ENCODE measurements at regions not wholly inside any gene's neighbourhood (a gene's known extent, or its start where the extent isn't known, plus 50 kb on each side); places are given as distances from the start of the nearest gene placed in this dataset.

- Histone ChIP-seq H3K9ac (ENCODE audit: control insufficient read depth, insufficient read depth, low read length) (no peak overlapping the region), H3K4me1 (ENCODE audit: control insufficient read depth, insufficient read depth, low read length) (no peaks in the 10 kb centered on the region), H3K27ac (ENCODE audit: control insufficient read depth, insufficient read depth) (no peak overlapping the region), H3K9me3 (replicated peaks; ENCODE audit: control insufficient read depth, insufficient read depth, low read length) (no peaks in the 10 kb centered on the region), H3K4me2 (ENCODE audit: control insufficient read depth, insufficient read depth) (no peak overlapping the region), H3K4me3 (no peak overlapping the region), H4K20me1 (ENCODE audit: control insufficient read depth, insufficient read depth) (no peaks in the 10 kb centered on the region), H3K27me3 (replicated peaks in 1 of 2; ENCODE audit: control insufficient read depth in 2 of 2, insufficient read depth in 2 of 2, low read length in 1 of 2) (no peaks in the 10 kb centered on the region), H3K36me3 (ENCODE audit: control insufficient read depth in 2 of 2, insufficient read depth in 2 of 2, low read length in 1 of 2) (no peaks in the 10 kb centered on the region), H2AFZ (ENCODE audit: control insufficient read depth, low read depth, low read length) (no peak overlapping the region), H3K79me2 (ENCODE audit: control insufficient read depth, insufficient read depth, low read length) (no peaks in the 10 kb centered on the region)
- in situ Hi-C loops (cut with MboI) (no loop called here), intact Hi-C loops (cut with micrococcal nuclease; ENCODE audit: unreplicated experiment) (no loop called here)
- POLR2A ChIA-PET: no interaction called here
- CTCF ChIA-PET: no interaction called here
- DNase-seq (ENCODE audit: low read depth, low spot score) (no peak), FAIRE-seq (no peak), ATAC-seq (no peak)
- WGBS (ENCODE audit: insufficient coverage, insufficient replicate concordance, low lambda C conversion rate, missing lambda C conversion rate): 56% methylated on average over 5 of the region's 5 CpGs
- RAD21 ChIA-PET (ENCODE audit: unreplicated experiment): no interaction called here
- SMC1A ChIA-PET (ENCODE audit: uncharacterized antibody, unreplicated experiment): no interaction called here
- no TSS peak for BruUV-seq (replicated peaks)
- TF ChIP-seq SREBF2 (IDR thresholded peaks at IDR 0.05; ENCODE audit: low read length) (no peak), BMI1 (IDR thresholded peaks at IDR 0.05; ENCODE audit: borderline replicate concordance) (no peak), MEF2B (IDR thresholded peaks at IDR 0.05; ENCODE audit: partially characterized antibody, poor library complexity, severe bottlenecking) (no peak), SUPT20H (IDR thresholded peaks at IDR 0.05; ENCODE audit: borderline replicate concordance, control insufficient read depth, low read depth, low read length) (no peak), CHD1 (IDR thresholded peaks at IDR 0.05; ENCODE audit: low read depth, low read length) (no peak), LARP7 (IDR thresholded peaks at IDR 0.05) (no peak), REST (IDR thresholded peaks at IDR 0.05; ENCODE audit: low read depth, low read length) (no peak), NR2C1 (IDR thresholded peaks at IDR 0.05) (no peak), ETV6 (conservative IDR thresholded peaks at IDR 0.05 in 1 of 2, IDR thresholded peaks at IDR 0.05 in 1 of 2; ENCODE audit: borderline replicate concordance in 1 of 2, low read depth in 1 of 2) (no peak), TAF1 (IDR thresholded peaks at IDR 0.05; ENCODE audit: borderline replicate concordance, low read depth, low read length) (no peak), ZNF622 (IDR thresholded peaks at IDR 0.05) (no peak), CTCF (IDR thresholded peaks at IDR 0.05 in 2 of 3, conservative IDR thresholded peaks at IDR 0.05 in 1 of 3; ENCODE audit: control insufficient read depth in 2 of 3, extremely low read depth in 1 of 3, insufficient read depth in 1 of 3, low read depth in 3 of 3, low read length in 3 of 3) (no peak), SKIL (IDR thresholded peaks at IDR 0.05; ENCODE audit: low read depth, poor library complexity, severe bottlenecking) (no peak)
These were observed 475.1 kb upstream of the CNTN5 start for GRCh38 chr11:98545544-98546175.

Measured in GM12878 (cell line).